NCI-H524 treated with DMSO at 0.1 percent for 48 hours (cell line): ENCODE measurements at regions not wholly inside any gene's neighbourhood (a gene's known extent, or its start where the extent isn't known, plus 50 kb on each side); places are given as distances from the start of the nearest gene placed in this dataset.

Source experiments
- DNase-seq: peaks from one replicate; lab custom pipeline; 2025; lab: John Stamatoyannopoulos, UW

DNA sequence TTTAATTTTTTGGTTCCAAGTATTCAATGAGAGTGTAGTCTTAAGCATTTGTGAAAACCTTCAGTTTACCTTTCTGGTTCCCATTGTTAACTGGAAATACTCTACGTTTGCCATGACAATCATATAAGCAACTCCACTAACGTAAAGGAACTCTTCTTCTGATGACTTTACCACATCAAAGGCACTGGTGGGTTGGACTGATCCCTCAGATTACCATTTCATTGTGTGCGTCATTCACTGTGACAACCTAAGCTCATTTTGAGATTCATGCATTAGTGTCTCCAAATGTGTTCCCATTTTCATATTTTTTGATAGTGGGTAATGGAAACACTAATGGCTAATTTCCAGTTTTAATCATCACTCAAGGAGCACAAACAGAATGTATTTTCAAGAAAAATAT, 119.9 kb upstream of the COL1A2 start:
- no peak for DNase-seq

DNA sequence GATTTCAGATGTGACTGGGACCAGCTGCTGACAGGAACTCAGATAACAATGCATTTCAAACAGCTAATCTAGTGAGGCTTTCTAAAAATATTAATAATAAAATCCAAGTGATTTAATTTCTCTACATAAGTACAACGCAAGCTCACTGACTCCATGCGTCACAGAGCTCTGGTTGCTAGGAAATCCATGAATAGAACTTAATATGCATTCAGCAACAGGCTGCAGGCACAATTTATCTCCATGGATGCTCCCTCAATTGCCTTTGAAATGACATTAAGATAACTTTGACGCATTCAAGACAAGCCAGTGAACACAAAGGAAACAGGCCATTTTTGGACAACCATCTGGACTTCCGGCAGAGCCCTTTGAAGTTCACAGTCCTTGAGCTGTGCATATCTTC, 118.7 kb upstream of the COL1A2 start:
- no peak for DNase-seq

DNA sequence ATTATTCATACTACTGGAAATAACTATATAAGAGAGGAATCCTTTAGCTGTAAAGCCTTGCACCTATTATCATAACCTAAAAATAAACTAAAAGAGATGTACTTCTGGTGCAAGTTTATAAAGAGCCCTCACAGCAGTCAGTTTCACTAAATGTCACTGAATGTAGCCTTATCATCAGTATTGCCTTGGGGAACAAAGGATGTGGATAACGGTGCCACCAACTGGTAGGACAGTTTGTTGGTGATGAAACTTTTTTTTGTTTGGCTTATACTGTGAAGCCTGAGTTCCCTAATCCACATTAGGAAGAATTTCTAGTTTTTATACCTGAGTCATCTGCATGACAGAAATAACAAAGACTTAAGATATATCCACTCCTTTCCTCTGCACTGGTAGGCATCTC, 117.9 kb upstream of the COL1A2 start:
- no peak for DNase-seq

DNA sequence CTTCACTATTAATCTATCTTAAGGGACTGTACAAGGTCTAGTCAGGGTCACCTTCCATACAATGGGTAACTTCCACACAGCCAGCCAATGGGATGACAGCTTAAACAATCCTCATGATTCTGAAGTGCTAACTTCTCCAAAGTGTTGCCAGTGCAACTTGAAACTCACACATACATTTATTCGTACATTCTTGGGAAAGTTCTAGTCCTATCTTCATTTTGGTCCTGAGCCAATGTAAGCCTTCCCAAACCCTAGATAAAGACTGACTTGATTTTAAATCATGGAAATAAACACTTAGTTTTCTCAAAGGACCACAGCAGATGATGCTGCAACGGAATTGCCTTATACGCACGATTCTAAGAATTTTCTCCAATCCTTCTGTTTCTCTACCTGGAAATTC, 117.5 kb upstream of the COL1A2 start:
- DNase-seq: no peak

DNA sequence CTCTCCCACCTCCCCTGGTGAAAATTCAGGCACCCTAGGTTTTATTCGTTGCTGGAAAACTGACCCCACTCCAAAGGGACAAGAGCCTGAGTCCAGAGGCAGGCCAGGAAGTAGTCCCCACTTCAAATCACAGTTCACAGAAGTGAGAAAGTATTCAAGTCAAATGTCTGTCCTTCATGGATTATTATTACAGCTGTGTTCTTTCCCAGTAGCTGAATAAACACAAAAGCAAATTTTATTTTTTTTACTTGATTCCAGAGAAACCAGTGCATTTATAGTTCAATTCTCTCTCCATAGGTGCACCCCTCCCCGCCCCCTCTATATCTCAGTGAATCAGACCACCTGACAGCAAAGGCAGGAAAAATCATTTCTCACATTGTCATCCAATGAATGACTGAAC, 113.8 kb upstream of the COL1A2 start:
- no peak for DNase-seq

DNA sequence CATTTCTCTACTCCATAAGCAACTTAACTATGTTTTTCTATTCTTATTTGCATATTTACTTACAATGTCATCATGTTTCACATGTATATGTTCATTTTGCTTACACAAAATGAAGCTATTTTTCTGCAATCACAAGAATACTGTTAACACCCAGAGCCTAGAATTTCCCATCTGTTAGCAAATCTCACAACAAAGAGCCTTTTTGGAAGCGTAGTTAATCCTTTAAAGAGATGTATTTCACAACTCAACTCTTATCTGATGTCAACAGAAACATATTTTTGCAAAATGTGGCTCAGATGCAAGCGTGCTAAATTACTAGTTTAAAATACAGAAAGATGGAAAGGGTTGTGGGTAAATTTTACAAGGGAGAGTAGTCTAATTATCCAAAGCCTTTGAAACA, 110.6 kb upstream of the COL1A2 start:
- peak; percentile 5 for DNase-seq

DNA sequence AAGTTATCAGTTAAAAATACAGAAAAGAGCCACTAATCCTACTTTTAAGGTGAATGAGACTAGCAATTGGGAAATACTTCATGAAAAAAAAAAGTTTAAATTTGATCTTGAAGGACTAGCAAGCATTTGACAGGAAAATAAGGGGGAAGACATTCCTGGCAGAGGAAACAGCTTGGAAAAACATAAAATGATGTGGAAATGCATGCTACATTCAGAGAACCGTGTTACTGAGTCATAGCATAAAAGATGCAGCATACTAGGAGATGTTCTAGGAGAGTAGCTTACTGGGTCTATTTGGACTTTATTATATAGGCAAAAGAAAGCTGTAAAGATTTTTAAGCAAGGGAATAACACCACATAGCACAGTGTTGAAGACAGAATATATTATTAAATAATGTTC, 108.6 kb upstream of the COL1A2 start:
- DNase-seq: no peak

DNA sequence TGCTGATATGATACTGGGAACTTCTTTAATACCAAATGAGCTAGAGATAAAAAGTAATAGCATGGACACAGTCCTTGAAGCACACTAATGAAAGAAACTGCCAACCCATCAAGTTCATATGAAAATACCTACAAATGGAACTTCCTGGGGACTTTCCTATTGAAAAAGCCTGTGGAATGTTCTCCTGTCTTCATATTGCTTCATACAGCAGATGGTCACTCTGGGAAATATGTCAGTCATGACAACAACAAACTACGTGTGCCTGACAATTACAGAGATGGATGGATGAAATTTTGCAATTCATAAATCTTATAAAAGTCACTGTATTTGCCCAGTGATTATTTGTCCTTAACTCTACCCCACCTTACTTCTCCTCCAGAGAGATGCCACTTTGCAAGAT, 106.6 kb upstream of the COL1A2 start:
- DNase-seq: no peak

DNA sequence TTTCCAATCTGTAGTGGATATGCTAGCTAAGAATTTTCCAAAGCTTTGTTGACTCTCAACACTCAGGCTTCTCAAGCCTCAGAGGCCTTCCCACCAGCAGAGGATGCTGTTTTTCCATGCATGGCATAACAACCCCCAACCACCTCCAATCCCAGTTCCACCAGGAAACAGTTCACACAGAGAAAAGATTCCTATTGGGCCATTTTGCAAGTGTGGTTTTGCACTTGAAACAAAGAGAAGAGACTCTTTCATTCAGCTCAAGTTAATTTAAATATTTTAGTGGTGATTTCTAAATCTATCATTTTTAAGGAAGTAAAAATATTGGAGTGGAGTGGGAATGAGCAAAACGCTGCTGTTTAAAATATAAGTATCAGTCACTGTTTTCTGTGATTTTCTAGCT, 105.6 kb upstream of the COL1A2 start:
- peak; percentile 52 for DNase-seq

DNA sequence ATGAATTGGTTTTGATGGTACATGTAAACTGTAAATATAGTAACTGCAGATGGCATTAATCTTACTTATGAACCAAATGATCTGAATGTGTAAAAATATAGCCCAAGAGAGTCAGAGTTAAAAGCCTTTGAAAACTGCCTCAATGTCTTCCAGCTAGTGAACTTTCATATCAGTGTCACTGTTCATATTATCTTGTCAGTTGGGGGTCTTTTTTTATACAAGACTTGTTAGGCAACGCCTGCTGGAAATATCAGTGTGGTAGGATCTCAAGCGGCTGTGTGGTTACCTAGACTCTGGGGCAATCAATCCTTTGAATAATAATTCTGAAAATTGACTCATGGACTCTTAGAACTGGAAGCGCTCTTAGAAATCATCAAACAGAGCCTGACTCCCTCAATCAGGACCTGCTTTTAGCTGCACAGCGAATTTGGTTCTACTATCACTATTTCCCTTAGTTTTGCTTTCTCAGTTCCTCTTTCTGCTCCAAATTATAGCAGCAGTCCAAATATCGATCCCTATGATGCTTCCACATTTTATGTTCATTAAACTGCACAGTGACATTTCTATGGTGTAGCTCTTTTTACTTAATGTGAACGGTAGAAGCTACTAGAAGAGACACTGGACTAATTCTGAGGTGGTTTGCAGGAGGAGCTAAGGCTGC, 100.1 kb upstream of the COL1A2 start:
- DNase-seq: no peak

DNA sequence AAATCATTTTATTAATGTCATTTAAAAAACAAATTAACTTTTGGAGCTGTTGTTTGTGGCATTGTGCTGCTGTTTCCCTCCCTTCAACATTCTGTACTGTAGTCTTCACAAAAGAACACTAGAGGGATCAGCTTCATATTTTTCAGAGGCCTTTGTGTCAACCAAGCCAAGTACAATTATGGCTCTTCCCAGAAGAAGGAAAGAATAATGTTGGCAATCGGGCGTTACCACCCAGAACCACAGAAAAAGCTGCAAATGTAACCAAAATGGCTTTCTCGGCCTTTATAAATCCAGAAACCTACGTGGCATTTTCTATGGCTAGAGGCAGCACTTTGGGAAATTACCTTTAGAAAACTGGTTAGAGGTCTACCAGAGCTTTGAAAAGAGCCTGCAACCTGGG, 98.8 kb upstream of the COL1A2 start:
- DNase-seq: no peak

DNA sequence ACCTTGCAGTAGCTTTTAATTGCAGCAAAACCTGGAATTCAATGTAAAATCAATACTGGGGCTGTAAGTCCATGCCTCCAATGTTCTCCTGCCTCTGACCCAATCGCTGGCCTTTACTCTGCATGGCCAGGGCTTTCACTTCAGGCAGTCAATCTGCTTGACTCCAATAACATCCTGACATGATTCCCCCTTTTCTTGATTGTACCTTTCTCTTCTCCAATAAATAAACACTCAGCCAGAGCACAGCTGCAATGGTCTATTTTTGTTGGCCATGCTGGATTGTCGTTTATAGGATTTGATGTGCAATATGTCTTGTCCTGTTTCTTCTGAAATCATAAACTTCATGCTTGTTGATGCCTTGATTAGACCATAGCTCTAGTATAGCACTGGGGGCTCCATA, 97.8 kb upstream of the COL1A2 start:
- no peak for DNase-seq

DNA sequence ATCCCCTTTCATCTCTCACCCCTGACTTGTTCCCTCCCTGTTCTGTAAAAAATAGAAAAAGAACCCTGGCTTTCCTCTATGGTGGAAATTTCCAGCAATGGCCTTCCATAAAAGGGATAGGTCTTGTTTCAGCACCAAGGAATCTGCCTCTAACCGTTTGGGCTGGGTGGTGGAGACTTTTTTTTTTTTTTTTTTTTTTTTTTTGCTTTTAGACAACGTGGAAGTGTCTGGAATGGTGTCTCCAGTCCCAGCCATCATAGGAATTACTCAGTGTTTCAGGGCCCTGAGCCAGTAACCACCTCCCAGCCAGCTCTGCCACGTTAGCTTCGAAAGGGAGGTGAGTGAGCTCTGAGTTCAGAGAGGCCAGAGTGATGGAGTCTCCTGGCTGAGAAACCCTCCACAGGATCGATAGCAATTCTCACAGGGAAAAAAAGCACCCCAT, 97.3 kb upstream of the COL1A2 start:
- no peak for DNase-seq

DNA sequence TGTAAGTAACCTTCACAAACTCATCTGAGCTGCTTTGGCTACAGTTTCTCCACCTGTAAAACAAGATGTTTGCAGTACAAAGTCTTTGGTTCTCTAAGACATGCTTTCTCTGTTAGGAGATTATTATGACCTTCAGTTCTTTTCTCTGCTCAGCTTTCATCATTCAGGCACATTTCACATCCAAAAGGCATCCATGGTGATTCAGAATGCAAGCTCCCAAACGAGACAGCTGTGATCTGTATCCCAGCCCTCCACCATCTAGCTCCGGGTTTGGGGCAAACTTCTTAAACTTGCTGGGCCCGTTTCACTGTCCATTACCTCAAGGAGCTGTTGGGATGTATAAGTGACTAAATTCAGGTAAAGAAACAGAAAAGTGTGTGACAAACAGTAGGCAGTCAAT, 95.8 kb upstream of the COL1A2 start:
- DNase-seq: no peak

DNA sequence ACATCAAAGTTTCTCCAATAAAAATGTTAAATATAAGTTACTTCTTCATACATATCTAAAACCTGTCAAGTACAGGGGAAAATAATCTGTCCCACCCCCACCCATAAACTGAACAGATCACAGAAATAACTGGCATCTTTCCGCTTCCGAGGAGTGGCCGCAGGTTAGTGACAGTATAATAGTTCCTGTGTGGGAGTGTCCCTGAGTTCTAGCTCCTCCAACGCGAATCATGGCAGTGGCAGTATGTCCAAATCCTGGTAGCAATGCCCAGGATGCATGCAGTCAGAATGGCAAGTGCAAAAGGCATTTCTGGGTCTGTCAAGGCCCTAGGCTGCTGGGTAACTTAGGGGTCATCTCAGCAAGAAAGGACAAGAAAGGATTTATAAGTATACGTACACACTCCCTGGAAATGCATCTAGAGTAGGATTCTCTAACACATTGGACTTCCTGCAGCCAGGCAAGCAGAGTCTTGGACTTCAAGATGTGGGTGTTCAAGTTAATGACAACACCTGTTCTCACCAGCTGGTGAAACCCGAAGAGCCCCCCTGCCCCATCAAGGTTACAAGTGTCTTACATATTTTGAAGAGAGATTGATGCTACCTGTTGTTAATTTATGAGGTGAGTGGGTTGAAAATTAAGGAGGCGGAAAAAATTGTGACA, 94.4 kb upstream of the COL1A2 start:
- DNase-seq: peak; percentile 48

DNA sequence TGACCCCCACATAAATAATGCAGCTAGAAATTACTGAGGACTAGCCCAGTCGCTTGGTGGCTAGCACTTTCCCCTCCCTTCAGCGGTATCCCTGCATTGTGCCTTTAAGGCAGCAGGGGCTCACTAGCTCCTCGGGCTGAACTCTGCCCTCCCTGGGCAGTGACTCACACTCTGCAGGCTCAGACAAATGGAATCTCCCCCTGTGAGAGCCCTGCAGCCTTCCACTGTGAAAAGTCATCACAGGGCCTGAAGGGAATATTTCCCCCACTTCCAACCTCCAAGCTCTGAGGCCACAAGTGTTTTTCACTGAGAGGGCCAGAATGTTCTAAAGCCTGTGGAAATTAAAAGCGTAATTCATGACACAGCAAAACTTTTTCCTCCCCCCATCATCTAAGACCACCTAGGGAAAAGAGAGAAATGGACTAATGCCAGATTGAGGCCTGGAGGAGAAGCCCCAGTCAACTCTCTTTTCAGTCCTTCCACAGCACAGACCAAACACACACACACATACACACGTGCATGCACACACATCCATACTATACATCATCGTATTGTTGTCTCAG, 93.6 kb upstream of the COL1A2 start:
- DNase-seq: no peak

DNA sequence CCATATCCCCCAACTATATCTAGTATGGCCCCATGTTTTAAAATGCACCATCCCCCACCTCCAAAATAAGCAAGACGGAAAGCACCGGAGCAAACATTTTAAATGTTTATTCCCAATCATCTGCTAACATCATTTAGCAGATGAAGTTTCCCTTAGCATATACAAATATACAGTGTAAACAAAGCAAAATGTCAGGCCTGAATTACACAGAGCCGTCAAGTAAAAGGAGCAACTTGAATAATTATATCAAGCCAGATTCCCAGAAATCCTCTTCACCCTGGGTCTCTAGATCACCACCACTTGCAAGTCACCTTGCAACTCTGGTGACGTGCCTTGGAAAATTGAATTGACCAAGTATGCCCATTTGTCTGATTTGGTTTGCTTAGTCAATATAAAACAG, 91.6 kb upstream of the COL1A2 start:
- DNase-seq: no peak

DNA sequence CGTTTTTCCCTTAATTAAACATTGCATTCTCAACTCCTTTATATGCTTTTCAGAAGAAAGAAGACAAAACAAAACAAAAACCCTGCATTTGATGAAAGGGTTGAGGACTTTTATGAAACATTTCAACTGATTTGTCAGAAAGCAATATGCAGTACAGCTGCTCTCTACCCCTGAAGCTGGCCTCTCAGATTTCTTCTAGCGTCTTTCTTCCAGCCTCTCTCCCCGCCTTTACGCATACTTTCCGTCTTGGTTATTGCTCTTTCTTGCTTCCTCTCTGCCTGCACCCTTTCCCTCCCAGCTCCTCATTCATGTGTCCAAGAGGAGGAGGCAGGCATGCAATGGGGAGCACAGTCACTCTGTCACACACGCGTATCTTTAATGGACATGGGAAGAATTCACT, 91.0 kb upstream of the COL1A2 start:
- DNase-seq: no peak

DNA sequence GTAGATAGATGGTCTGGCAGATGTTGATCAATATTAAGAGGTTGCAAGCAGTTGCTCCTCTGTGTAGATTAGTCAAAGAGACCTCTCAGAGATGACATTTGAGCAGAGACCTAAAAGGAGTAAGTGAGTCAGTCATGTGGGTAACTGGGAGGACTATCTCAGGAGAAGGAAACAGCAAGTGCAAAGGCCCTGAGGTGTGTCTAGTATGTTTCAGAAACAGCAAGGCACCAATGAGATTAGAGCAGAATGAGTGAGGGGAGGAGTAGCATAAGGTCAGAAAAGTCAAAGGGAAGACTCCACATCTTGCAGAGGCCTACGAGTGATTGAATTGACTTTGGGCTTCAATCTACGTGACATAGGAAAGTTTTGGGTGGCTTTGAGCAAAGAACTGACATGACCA, 89.8 kb upstream of the COL1A2 start:
- no peak for DNase-seq

DNA sequence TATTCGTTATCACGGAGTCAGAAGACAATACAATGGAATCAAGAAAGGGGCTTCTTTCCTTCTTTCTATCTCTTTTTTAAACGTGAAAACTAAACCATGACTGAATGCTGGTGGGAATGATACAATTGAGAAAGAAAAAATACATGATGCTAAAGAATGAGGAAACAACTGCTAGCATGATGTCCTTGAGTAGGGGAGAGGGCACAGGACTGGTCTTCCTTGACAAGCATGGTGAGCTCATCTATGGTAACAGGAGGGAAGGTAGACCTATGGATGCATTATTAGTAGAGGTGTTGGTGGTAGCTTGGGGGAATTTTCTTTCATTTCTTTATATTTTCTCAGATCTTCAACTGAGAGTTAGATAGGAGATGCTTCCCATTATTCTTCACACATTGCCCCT, 88.9 kb upstream of the COL1A2 start:
- DNase-seq: no peak

DNA sequence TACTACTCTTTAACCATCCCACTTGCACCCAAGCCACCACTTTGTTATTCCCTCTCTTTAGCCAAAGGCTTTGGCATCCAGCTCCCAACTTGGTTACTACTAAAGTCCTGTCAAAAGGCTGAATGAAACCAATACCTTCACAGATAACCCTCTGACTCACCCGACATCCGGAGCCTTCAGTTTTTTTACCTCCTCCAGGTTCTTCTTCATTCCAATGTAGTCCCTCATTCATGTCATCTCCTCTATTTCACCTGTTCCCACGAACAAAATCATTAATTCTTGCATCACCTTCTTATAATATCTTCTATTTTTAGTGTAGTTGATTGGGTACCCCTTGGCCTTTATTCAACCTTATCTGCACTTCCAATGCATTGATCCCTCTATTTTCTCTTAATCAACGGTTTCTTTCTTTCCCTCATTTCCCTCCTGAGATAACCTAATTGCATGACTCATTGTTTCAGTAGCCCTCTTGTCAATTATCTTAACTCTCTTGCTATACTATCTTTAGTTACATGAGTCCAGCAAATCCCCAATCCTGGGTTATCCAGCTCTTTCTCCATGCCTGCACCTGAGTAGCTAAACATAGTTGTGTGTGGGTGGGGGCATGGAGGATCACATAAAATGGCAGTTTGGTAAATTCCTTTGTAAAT, 87.2 kb upstream of the COL1A2 start:
- no peak for DNase-seq

DNA sequence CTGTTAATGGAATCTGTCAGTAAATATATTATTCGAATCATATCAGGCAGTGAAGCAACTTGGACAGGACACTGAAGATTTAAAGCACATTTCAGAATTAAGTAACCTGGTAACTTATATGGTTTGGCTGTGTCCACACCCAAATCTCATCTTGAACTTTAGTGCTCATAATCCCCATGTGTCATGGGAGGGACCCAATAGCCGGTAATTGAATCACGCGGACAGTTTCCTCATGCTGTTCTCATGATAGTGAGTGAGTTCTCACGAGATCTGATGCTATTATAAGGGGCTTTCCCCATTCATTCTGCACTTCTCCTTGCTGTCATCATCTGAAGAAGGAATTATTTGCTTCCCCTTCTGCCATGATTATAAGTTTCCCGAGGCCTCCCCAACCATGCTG, 83.2 kb upstream of the COL1A2 start:
- no peak for DNase-seq

DNA sequence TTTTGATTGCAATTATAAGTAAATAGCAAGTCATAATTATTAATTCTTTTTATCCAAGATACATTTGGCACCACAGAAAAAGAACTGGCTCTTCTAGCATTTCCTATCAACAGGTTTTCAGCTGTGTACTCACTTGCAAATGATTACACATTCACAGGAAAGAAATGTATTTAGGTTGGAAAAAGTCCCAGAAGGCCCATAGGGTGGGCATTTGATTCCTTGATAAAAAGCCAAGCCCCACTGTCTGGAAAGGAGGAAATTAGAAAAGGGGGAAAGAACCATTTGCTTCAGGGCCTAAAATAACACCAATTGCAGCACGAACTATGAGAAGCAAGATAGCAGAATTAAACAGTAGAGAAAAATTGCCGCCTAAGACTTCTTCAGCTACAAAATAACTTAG, 80.8 kb upstream of the COL1A2 start:
- no peak for DNase-seq
